GM21737 (cell line): ENCODE measurements at regions not wholly inside any gene's neighbourhood (a gene's known extent, or its start where the extent isn't known, plus 50 kb on each side); places are given as distances from the start of the nearest gene placed in this dataset.

Source experiments
- ATAC-seq: cut with Tn5 transposase; IDR thresholded peaks from one replicate; pipeline ENCODE4 v1.9.1; 2021; ENCODE audit warnings: mild to moderate bottlenecking, moderate library complexity; ENCODE audit not compliant: unreplicated experiment

GRCh38 chr3:14334936-14335335, 67.5 kb upstream of the SLC6A6 start:
- ATAC-seq, result no peak

DNA sequence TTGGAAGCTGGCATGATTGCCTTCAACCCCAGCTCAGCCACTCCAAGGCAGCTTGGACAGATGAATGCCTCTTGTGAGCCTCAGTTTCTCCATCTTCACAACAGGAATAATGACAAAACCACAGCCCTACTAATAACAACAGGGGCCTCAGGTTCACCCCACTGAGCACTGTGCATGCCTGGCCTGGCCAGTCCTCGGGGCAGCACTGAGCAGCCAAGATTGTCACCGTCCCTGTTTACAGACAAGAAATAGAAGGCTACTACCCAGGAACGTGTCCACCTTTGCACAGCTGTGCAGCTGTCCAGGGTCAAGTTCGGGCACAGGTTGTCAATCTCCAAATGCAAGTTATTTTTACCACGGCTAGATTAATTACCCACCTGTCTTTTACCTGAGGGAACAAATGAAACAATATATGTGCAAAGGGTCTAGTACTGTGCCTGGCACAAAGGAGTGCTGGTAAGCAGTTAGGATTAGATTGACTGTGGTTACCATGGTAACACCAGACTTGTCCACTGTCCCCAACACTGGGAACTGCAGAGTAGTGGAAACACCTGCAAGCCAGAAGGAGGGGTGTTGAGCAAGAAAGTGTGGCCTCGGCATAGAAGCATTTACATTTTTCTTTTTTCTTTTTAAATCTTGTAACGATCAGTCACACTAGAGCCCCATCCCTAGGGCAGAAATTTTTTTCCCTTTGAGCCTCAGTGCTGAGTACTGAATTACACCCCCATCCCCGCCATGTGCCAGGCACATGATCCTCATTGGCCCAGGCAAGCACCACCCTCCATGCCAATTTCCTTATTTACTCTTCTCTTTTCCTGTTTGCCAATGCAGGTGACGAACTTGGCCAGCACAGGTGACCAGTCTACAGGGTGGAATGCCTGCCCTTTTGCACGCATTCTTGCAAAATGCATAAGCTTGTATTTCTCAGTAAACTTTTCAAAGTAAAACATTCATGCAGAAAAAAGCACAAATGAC, 66.3 kb upstream of the SLC6A6 start:
- ATAC-seq, result no peak

DNA sequence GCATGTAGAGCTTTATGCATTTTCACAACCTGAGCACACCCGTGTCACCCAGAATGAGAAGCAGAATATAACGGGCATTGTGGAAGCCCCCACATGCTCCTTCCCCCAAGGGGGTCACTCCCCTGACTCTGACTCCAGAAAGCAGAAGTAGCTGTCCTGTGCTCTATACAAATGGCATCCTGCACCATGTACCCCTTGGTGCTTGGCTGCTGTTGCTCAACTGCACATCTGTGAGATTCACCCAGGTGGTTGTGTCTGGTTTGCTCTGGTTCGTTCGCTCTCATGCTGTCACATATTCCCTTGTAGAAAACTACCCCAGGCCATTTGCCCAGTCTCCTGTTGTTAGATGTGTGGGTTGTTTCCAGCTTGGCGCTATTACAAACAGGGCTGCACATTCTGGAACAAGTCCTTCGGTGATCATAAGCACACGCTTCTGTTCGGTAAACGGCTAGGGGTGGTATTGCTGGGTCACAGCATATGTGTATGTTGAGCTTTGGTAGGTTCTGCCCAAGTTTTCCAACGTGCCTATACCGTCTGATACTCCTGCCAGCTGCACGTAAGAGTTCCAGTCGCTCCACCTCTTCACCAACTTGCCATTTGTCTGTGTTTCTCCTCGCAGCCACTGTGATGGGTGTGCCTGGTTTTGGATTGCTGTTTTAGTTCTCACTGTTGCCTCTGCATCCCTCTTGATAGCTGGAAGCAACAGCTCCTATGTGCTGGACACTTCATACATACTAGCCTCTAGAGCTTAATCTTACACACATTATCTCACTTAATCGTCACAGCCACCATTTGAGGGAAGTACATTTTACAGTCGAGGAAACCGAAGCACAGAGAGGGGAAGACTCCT, 65.4 kb upstream of the SLC6A6 start:
- ATAC-seq, result no peak

DNA sequence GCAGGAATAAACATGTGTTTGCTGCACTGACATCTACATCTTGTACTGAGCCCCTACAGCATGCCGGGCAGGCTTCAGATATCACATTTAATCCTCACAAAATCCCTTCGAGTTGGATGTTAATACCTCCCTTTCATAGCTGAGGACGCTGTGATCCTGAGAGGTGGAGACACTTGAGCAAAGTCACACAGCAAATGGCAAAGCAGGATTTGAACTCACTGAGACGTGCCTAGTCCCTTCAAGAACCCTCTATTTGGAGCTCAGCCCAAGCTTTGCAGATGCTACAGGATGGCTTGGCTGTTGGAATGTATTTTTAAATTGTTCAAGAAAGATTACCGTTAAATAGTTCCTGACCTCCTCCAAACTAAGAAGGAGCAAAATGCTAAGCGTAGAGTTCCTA, 64.6 kb upstream of the SLC6A6 start:
- ATAC-seq, result no peak

DNA sequence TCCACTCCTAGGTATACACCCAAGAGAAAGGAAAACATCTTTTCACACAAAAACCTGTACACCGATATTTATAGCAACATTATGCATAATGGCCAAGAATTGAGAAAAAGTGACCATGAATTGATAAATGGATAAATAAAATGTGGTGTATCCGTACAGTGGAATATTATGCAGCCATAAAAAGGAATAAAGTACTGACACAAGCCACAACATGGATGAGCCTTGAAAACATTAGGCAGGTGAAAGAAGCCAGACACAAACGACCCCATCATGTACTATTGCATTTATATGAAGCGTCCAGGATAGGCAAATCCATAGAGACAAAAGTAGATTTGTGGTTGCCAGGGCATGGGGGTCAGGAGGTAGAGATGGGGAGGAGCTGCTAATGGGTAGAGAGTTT, 64.2 kb upstream of the SLC6A6 start:
- no peak for ATAC-seq

DNA sequence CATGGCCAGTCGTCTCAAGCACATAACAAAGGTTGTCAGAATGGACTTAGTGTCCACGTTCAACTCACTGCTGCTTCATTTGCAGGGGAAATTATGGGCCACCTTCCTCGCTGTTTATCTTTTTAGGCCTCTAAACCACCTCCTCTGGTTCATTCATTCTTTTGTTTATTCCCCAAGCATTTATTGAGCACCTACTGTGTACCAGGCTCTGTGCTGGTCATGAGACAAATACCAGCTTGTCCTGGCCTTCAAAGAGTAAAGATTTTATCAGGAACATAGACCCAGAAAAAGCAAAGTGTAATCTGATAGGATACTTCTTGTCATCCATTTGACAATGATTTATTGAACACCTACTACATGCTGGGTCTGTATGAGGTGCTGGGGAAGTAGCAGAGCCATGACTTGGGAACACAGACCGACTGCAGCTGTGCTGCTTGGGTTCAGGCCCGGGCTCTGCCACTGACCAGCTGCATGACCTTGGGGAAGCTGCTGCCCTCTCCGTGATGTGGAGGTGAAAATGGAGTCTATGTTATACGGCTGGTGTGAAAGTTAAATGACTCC, 63.4 kb upstream of the SLC6A6 start:
- ATAC-seq, result no peak

GRCh38 chr3:14340960-14341708, 61.3 kb upstream of the SLC6A6 start:
- no peak for ATAC-seq

DNA sequence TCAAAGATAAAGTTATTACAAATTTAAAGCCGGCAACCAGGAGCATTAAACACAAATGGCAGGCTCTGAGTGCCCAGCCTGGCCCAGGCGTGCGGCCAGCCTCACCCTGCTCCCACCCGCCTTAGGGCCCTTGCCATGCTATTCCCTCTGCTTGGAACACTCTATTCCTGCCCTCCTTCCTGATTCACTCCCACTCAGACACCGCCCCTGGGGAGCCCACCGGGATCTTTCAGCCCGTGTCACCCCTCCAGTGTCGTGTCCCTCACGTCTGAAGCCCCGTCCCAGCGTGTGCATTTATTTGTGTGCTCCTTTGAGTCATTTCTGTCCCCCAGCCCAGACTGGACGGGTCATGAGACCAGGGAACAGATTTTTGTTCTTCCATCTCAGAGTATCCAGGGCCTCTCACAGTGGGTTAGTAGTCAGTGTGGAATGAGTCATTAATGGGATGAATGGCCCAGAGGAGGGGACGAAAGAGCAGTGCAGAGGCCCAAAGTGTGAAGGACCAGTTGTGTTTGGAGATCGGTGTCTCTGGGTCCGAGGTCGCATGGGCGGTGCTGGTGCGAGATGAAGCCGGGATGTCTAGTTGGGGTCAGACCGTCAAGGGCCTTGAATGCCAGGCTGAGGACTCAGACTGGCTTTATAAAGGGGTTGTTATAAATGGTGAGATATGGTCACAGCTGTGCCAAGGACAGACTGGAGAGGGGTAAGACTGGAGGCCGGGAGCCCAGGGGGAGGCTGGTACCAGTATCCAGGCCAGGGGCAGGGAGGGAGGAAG, 58.9 kb upstream of the SLC6A6 start:
- ATAC-seq, result no peak

GRCh38 chr3:14344351-14344750, 58.1 kb upstream of the SLC6A6 start:
- ATAC-seq, result no peak

GRCh38 chr3:14345496-14346150, 56.8 kb upstream of the SLC6A6 start:
- no peak for ATAC-seq

DNA sequence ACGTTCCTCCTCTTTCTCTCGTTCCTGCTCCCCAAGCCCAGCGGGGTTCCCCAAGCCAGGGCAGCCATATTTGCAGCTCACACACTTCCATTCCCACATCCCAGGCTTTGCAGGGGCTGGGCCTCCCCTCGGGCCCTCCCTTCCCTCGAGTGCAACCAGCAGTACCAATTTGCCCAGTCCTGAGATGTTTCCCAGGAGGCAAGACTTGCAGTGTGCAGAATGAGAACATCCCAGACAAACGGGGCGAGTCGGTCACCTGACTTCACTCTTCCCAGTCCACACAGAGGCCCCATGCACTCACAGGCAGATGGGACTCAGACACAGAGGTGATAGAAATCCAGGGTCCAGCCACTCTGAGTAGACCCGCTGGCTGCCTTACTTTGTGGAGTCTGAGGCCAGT, 56.2 kb upstream of the SLC6A6 start:
- ATAC-seq, result no peak

DNA sequence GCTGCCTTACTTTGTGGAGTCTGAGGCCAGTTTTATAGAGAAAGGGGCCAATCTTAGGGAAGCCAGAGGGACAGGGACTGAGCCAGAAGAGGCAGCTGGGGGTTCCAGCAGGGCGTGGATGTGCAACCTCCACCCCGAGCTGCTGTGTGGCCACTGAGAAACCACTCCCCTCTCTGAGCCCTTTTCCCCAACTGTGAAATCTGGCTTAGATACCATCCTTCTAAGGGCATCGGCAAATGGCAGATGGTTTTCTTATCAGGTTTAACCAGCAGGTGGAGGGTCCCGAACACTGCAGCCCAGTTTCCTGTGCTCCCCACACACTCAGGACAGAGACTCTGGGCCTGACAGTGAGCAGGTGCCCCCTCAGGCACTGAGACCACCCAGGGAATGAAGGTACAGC, 55.8 kb upstream of the SLC6A6 start:
- no peak for ATAC-seq

GRCh38 chr3:14347110-14347509, 55.3 kb upstream of the SLC6A6 start:
- ATAC-seq, result no peak

- no peak for ATAC-seq
These were observed 50.8 kb upstream of the SLC6A6 start for GRCh38 chr3:14351617-14352001.

DNA sequence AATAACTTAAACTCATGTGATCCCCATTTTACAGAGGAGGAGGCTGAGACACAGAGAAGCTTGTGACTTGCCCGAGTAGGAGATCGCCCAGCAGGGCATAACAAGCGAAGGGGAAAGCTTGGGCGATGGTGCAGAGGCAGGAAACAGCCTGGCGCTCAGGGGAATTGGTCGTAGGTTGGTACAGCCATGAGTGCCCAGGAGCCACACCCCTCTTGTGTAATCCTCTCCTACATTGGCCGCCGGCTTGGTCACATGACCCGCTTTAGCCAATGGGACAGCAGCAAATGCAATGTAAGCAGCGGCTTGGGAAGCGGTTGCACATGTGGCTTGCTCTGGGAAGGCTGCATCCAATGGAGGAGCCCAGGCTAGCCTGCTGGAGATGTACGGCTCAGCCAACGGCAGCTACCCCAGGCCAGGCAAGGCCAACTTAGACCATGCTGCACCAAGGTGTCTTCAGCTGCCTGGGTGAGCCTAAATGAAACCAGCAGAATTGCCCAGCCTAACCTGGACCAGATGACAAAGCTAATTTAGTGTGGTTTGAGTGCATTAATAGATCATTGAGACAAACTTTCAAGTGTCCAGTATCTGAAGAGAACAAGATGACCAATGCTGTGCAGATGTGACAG, 50.3 kb upstream of the SLC6A6 start:
- ATAC-seq, result no peak
